ENCODE measurements at regions not wholly inside any gene's neighbourhood (a gene's known extent, or its start where the extent isn't known, plus 50 kb on each side); places are given as distances from the start of the nearest gene placed in this dataset.
A peak's percentile ranks its signal among the peaks of the same experiment; 100 is the strongest.

DNA sequence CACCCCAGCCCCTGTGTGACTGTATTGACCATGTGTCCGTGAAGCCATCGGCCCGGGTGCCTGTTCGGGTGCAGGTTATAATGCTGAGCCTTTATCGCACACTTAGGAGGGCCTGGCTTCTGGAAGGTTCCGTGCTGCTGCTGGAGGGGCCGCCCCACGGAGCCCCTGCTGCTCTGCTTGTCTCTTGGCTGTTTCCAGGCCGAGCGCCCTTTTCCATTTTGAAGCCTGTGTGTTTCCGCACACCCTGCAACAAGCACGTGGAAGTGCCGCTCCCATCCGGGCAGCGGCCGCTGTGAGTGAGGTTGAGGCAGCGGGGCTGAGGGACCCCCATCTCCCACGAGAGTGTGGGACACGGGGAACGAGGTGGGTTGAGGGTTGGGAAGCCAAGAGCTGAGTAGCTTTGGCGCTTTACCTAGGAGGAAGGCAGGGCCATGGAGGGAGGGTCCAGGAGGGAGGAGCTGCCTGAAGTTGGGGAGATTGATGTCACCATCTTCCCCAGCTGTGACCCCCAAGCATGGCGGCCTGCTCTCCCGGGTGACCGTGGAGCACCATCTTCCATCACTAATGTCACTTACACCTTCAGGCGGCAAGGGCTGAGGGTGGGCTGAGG lies 200.1 kb upstream of the GSE1 start:
- Histone ChIP-seq H3K36me3 (no peaks in the 10 kb centered on the region), H3K4me3 (no peak overlapping the region), H3K9me3 (no peaks in the 10 kb centered on the region), H3K27ac (no peak overlapping the region), H3K4me1 (peaks cover 0 to 10% (median 2%) of the 10 kb centered on the region in 12 donors), H3K27me3 (no peaks in the 10 kb centered on the region)
- no peak for TF ChIP-seq POLR2A (IDR thresholded peaks at IDR 0.05)
- TF ChIP-seq, protein P1, sequence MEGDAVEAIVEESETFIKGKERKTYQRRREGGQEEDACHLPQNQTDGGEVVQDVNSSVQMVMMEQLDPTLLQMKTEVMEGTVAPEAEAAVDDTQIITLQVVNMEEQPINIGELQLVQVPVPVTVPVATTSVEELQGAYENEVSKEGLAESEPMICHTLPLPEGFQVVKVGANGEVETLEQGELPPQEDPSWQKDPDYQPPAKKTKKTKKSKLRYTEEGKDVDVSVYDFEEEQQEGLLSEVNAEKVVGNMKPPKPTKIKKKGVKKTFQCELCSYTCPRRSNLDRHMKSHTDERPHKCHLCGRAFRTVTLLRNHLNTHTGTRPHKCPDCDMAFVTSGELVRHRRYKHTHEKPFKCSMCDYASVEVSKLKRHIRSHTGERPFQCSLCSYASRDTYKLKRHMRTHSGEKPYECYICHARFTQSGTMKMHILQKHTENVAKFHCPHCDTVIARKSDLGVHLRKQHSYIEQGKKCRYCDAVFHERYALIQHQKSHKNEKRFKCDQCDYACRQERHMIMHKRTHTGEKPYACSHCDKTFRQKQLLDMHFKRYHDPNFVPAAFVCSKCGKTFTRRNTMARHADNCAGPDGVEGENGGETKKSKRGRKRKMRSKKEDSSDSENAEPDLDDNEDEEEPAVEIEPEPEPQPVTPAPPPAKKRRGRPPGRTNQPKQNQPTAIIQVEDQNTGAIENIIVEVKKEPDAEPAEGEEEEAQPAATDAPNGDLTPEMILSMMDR (IDR thresholded peaks at IDR 0.05): no peak
- intact Hi-C loops (cut with DNase I): loop anchor here in 1 of 10 donors (1.0 to 10.0 kb wide), 2 partner anchors 17 to 298 kb away; partner anchors contain the start of gene CIBAR2
- ATAC-seq (peak in 2 of 4 donors; percentile 11 to 21), DNase-seq (peak in 3 of 5 donors; percentile 7 to 46 (median 15))
- WGBS, 4 donors: 93 to 98% (median 94%) methylated on average over 23 to 25 of the region's 25 CpGs

DNA sequence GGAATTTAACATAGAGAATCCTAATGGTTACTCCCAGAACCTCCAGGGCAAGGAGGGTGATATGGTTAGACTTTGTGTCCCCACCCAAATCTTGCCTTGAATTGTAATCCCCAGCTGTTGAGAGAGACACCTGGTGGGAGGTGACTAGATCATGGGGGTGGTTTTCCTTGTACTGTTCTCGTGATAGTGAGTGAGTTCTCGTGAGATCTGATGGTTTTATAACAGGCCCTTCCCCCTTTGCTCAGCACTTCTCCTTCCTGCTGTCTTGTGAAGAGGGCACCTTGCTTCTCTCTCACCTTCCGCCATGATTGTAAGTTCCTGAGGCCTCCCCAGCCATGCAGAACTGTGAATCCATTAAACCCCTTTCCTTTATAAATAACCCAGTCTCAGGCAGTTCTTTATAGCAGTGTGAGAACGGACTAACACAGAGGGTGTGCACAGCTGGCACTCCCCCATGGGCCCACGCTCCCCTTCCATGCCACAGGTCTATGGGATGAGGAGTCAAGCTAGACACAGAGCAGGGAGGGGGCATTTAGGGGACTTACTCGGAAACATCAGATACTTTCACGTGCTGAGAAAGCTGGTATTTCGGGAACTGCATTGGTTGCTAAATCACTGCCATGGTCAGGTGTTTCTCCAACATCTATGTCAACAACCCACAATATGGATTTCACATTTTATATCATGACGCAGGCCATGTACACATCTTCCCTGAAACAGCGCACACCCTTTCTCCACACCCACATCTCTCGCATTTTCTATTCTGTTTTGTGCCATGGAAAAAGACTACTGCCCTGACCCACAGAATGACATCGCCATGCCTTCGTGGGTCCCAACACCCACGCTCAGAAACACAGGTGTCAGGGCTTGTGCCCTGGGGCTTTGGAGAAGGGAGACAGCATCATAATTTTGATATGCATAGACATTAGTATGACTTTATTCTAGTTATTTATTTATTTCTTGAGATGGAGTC lies 199.1 kb upstream of the GSE1 start:
- ATAC-seq: no peak
- 96 to 97% (median 96%) methylated on average over 14 of the region's 14 CpGs for WGBS, 4 donors
- intact Hi-C loops (cut with DNase I): loop anchor here in 1 of 10 donors (1.0 to 10.0 kb wide), 2 partner anchors 18 to 299 kb away; partner anchors contain the start of gene CIBAR2
- DNase-seq: peak in 1 of 5 donors; percentile 11
- Histone ChIP-seq H3K27me3 (no peaks in the 10 kb centered on the region), H3K9me3 (no peaks in the 10 kb centered on the region), H3K36me3 (no peaks in the 10 kb centered on the region), H3K27ac (no peak overlapping the region), H3K4me1 (peaks cover 0 to 10% (median 2%) of the 10 kb centered on the region in 12 donors), H3K4me3 (no peak overlapping the region)
- TF ChIP-seq, protein P1 (IDR thresholded peaks at IDR 0.05): no peak
- no peak for TF ChIP-seq POLR2A (IDR thresholded peaks at IDR 0.05)

DNA sequence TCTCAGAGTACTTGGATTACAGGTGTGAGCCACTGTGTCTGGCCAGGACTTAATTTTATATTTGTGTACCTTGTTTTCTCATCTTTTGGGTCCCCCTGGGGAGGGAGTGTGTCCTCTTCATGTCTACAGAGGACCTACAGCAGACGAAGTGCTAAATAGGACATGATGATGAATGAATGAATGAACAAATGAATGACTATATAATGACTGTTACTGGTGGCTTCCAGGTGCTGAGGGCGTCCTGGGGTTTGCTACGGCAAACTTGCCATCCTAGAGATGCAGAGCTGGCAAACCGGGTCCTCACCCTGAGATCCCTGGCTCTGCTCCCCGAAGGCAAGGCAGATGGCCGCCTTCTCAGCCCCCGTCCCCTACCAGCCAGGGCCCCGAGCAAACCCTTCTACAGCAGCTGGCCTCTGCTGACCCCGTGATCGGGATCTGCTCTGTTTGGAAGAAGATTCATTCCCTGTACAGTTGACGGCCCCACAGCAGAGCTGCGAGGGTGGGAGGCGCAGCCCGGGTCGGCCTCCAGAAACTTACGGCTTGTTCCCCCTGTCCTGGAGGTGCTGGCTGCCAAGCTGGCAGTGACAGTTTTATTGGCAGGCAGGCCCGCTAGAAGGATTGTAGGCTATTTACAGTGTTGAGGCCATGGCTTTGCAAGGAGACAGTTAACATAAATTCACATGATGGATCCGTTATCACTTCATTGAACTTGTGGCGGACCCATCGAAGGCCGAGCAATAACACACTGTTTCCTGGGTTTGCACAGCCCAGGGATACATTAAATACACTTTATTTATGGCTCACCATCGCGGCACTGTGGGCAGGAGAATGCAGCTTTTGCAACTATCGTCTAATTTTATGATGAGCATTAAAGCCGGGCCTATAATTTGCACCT lies 197.7 kb upstream of the GSE1 start:
- peak; percentile 66 to 78 (median 76) for ATAC-seq

More for the DNA sequence above, 197.7 kb upstream of the GSE1 start:
- Histone ChIP-seq H3K9me3 (no peaks in the 10 kb centered on the region), H3K36me3 (no peaks in the 10 kb centered on the region), H3K27me3 (no peaks in the 10 kb centered on the region), H3K4me1 (peaks cover 0 to 12% (median 3%) of the 10 kb centered on the region in 12 donors), H3K4me3 (no peak overlapping the region), H3K27ac (peak overlapping the region in 5 of 12 donors; percentile 6 to 35 (median 27))
- TF ChIP-seq POLR2A (IDR thresholded peaks at IDR 0.05): no peak
- TF ChIP-seq, protein P1 (IDR thresholded peaks at IDR 0.05): no peak
- DNase-seq: peak in 3 of 5 donors; percentile 30 to 59 (median 57)
- intact Hi-C loops (cut with DNase I): loop anchor here in 2 of 10 donors (5.0 to 10.0 kb wide), 3 partner anchors 142 to 302 kb away; partner anchors contain the start of gene CIBAR2 (in 1 of the 2)
- WGBS, 4 donors: 56 to 63% (median 60%) methylated on average over 23 to 25 of the region's 25 CpGs

Data from heart left ventricle (tissue), 16 donors.